ENCODE measurements at regions not wholly inside any gene's neighbourhood (a gene's known extent, or its start where the extent isn't known, plus 50 kb on each side); places are given as distances from the start of the nearest gene placed in this dataset.
"Not testable (repeated sequence)": the region's sequence is repeated elsewhere in the genome, so short reads cannot be mapped to it uniquely, and the experiment has no call there.

DNA sequence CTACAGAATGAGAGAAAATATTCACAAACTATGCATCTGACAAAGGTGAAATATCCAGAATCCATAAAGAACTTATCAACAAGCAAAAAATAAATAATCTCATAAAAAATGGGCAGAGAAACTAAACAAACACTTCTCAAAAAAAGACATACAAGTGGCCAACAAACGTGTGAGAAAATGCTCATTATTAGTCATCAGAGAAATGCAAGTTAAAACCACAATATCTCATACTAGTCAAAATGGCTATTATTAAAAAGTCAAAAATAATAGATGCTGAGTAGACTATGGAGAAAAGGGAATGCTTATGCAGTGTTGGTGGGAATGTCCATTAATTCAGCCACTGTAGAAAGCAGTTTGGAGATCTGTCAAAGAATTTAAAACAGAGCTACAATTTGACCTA, 533.3 kb downstream of the TMA16 start:
- H3K9me3 Mint-ChIP-seq, result peaks cover 18% of the 10 kb centered on the region
- ATAC-seq (no peak), DNase-seq (ENCODE audit: low spot score in 2 of 2) (no peak)
- H3K27ac Mint-ChIP-seq, result no peak overlapping the region
- no peaks in the 10 kb centered on the region for H3K4me1 Mint-ChIP-seq
- H3K4me3 Mint-ChIP-seq, result no peak overlapping the region
- no peaks in the 10 kb centered on the region for H3K36me3 Mint-ChIP-seq

DNA sequence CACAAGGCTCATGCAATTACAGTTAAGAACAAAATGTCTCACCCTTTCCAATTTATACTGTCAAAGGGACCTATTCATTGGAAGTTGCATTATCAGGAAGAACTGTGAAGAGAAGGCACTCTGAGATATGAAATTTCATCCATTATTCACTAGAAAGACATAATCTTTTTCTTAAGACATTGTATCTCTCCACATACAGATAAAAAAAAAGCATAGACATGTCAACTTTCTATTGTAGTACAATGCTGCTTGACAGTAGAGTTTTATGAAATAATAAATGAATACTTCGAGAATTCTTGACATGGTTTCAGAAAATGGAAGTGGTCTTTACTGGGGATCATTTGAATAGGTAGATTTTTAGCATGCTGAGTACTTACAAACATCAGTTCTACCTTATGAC, 545.0 kb downstream of the TMA16 start:
- no peak for DNase-seq (ENCODE audit: low spot score in 2 of 2)
- Mint-ChIP-seq H3K4me1 (no peaks in the 10 kb centered on the region), H3K36me3 (no peaks in the 10 kb centered on the region), H3K9me3 (peaks cover 18% of the 10 kb centered on the region), H3K27ac (no peak overlapping the region), H3K4me3 (no peak overlapping the region)
- ATAC-seq, result no peak

DNA sequence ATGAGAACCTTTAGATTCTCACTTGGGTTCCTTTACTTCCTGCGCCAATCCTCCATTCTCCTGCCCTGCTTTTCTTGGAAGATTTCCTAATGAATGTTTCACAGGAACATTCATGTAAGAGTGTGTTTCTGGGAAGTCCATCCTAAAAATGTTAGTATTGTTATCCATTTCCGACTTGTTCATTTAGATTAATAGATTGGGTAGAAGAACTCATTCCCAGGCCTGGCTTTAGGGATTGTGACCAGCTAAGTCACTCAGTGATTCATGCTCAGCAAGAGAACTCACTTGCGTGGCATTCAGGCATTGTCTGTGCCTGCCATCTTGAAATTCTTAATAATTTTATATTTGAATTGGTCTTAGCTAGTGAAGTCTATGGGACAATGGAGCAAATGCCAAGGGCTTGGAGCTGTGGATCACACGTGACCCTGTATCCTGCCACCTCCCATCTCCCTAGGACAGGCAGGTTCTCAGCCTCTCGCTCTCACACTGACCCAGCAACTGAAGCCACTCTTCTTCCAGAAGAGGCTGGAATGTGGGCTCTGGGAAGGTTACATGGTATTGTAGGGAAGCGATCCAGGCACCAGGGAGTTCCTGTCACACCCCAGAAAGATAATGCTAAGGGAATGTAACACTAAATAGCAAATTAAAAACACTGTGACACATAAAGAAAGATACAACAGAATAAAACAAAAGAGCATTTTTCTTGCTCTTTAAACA, 562.1 kb downstream of the TMA16 start:
- DNase-seq (ENCODE audit: low spot score in 2 of 2), result no peak
- peaks cover 2% of the 10 kb centered on the region for H3K9me3 Mint-ChIP-seq
- no peak overlapping the region for H3K4me3 Mint-ChIP-seq
- H3K4me1 Mint-ChIP-seq, result no peaks in the 10 kb centered on the region
- no peaks in the 10 kb centered on the region for H3K36me3 Mint-ChIP-seq
- no peak overlapping the region for H3K27ac Mint-ChIP-seq
- no peak for ATAC-seq

DNA sequence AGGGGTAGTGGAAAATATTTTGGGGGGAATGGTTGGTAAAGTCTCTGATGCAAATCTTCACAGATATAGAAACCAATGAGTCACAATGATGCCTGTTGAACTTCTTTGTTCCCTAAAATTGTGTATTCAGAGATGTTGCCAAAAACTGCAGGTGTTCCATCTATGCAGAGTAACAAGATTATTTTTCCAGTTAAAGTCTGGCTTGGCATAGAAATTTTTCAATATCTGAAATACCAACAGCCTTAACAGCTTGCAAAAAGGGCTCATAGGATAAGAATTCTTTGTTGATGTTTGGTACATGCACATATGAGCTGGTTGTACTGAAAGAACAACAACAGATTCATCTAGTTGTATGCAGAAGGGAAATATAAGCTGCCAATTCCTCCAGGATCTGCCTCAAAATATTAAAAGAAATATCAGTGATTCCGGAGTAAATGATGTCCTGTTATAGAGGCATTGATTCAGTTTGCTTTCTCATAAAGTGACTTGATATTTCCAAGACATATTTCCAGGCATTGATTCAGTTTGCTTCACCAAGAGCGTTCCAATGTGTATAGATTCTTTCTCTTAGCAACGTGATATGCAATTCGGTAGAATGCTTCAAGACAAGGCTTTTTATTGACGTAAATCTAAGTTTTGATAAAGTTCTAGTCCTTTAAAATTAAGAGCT, 564.4 kb downstream of the TMA16 start:
- Mint-ChIP-seq H3K36me3 (no peaks in the 10 kb centered on the region), H3K4me3 (no peak overlapping the region), H3K4me1 (no peaks in the 10 kb centered on the region), H3K9me3 (peaks cover 10% of the 10 kb centered on the region), H3K27ac (no peak overlapping the region)
- ATAC-seq (no peak), DNase-seq (ENCODE audit: low spot score in 2 of 2) (no peak)

DNA sequence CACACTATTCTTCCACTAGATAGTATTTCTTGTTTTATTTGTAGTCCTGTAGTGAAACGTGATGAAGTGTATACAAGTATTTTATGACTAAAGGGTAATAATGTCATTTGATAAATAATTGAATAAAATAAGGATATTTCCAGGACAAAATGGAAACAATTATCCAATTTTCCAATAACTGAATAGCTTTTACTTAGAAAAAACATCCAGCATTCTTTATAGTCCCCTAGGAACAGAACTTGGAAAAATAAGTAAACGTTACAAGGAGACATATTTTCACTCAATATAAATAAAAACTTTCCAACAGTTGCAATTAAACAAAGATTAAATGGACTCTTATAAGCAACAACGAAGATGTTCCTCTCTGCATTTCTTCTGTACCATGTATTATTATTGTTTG, 566.0 kb downstream of the TMA16 start:
- Mint-ChIP-seq H3K4me1 (no peaks in the 10 kb centered on the region), H3K9me3 (peaks cover 12% of the 10 kb centered on the region), H3K4me3 (no peak overlapping the region), H3K36me3 (no peaks in the 10 kb centered on the region), H3K27ac (no peak overlapping the region)
- ATAC-seq, result no peak
- no peak for DNase-seq (ENCODE audit: low spot score in 2 of 2)

DNA sequence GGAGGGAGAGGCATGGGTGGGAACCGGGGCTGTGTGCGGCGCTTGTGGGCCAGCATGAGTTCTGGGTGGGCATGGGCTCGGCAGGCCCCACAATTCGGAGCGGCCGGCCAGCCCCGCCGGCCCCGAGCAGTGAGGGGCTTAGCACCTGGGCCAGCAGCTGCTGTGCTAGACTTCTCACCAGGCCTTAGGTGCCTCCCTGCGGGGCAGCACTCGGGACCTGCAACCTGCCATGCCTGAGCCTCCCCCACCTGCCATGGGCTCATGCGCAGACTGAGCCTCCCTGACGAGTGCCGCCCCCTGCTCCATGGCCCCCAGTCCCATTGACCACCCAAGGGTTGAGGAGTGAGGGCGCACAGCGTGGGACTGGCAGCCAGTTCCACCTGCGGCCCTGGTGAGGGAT, 573.9 kb downstream of the TMA16 start:
- Mint-ChIP-seq H3K36me3 (no peaks in the 10 kb centered on the region), H3K9me3 (peaks cover 14% of the 10 kb centered on the region), H3K4me3 (no peak overlapping the region), H3K27ac (no peak overlapping the region), H3K4me1 (no peaks in the 10 kb centered on the region)
- DNase-seq (ENCODE audit: low spot score in 2 of 2) (no peak), ATAC-seq (no peak)

DNA sequence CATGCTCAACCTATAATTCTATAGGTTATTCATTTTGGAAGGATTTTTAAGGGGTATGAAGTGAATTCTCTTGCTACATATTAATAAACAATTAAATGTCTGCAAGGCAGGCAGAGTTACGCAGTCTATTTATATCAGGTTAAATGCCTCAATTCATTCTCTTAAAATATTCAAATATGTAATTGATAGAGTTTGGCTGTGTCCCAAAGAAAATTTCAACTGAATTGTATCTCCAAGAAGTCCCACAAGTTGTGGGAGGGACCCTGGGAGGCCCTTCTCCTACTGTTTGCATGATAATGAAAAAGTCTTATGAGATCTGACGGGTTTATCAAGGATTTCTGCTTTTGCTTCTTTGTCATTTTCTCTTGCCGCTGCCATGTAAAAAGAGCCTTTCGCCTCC, 576.1 kb downstream of the TMA16 start:
- ATAC-seq (no peak), DNase-seq (ENCODE audit: low spot score in 2 of 2) (no peak)
- H3K36me3 Mint-ChIP-seq, result no peaks in the 10 kb centered on the region
- no peak overlapping the region for H3K27ac Mint-ChIP-seq
- H3K9me3 Mint-ChIP-seq, result peaks cover 10% of the 10 kb centered on the region
- H3K4me1 Mint-ChIP-seq, result no peaks in the 10 kb centered on the region
- H3K4me3 Mint-ChIP-seq, result no peak overlapping the region

DNA sequence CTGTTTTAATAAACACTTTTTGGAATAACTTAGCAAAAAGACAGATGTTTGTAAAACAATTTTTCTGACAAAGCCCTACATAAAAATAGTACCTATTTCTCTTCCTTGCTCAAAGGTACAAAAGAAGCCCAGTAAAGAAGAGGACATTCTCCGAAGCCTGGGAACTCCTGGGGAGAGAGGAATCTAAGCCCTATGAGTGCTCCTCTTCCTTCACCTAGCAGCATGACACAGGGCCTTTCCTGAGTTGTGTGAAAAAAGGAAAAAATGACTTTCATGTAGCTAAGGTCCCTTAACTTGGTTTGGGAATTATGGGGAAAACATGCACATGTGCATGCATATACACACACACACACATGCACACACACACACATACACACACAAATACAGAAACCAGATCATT, 586.9 kb downstream of the TMA16 start:
- ATAC-seq, result no peak
- peaks cover 4% of the 10 kb centered on the region for H3K9me3 Mint-ChIP-seq
- DNase-seq (ENCODE audit: low spot score in 2 of 2), result no peak
- no peak overlapping the region for H3K27ac Mint-ChIP-seq
- H3K4me1 Mint-ChIP-seq, result no peaks in the 10 kb centered on the region
- H3K36me3 Mint-ChIP-seq, result no peaks in the 10 kb centered on the region
- no peak overlapping the region for H3K4me3 Mint-ChIP-seq

DNA sequence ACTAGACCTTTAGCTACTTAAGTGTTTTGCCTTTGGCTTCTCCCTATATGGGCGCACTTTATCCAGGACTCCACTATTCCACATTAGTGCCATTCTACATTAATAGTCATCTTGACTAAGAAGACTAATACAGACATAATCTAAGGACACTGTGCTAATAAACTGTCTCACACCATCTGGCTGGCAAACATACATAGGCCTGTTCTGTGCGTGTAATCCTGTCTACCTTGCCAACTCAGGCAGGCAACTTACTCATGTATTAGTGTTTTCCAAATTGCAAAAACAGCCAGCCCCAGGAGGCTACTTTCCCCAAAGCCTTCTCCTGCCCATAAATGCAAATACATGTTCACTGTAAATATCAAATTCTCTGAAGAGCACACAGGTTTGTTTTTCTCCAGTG, 587.3 kb downstream of the TMA16 start:
- ATAC-seq (no peak), DNase-seq (ENCODE audit: low spot score in 2 of 2) (no peak)
- Mint-ChIP-seq H3K4me3 (no peak overlapping the region), H3K36me3 (no peaks in the 10 kb centered on the region), H3K4me1 (no peaks in the 10 kb centered on the region), H3K9me3 (peaks cover 4% of the 10 kb centered on the region), H3K27ac (no peak overlapping the region)

DNA sequence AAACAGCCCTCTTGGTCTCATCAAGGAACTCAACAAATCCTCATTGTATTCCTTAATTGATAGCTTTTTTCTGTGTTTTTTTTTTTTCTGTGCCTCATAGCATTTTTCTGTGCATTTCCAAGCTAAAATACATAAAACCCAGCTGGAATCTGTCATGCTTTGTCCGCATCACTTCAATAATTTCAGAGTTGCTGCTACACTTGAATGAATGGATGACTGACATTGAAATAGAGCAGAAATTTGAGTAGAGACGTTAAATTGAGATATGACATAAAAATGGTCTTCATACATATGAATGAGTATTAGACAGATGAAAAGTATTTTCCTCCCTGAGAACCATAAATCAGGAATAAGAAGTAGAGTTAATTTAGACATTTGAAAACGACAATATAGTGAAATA, 593.2 kb downstream of the TMA16 start:
- H3K9me3 Mint-ChIP-seq, result peaks cover 2% of the 10 kb centered on the region
- no peak overlapping the region for H3K4me3 Mint-ChIP-seq
- no peaks in the 10 kb centered on the region for H3K36me3 Mint-ChIP-seq
- H3K4me1 Mint-ChIP-seq, result no peaks in the 10 kb centered on the region
- no peak overlapping the region for H3K27ac Mint-ChIP-seq
- no peak for DNase-seq (ENCODE audit: low spot score in 2 of 2)
- ATAC-seq, result no peak

DNA sequence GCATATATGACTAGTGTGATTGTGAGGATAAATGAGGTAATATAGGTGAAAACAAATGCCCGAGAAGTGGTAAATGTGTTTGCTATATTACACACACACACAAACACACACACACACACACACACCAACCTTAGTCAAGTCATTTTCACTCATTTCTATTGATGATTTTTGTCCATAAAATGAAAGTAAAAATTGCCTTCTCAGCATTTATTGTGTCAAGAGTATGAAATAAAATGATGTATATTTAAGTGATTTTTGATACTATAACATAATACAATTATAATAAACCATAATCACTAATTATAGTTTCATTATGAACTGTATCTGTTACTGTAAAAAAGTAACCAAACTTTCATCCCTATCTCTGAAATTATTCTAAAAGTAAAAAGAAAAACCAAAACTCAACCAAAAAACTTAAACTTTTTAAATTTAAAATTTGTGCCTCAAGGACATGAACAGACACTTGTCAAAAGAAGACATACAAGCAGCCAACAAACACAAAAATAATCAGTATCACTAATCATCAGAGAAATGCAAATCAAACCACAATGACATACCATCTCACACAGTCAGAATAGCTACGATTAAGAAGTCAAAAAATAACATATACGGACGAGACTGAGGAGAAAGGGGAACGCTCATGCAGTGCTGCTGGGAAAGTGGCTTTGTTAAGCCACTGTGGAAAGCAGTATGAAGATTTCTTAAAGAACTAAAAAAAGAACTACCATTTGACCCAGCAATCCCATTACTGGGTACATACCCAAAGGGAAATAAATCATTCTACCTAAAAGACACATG, 601.0 kb downstream of the TMA16 start:
- Mint-ChIP-seq H3K27ac (no peak overlapping the region), H3K36me3 (no peaks in the 10 kb centered on the region), H3K4me3 (no peak overlapping the region), H3K4me1 (no peaks in the 10 kb centered on the region), H3K9me3 (peaks cover 5% of the 10 kb centered on the region)
- no peak for DNase-seq (ENCODE audit: low spot score in 2 of 2)
- ATAC-seq, result no peak

DNA sequence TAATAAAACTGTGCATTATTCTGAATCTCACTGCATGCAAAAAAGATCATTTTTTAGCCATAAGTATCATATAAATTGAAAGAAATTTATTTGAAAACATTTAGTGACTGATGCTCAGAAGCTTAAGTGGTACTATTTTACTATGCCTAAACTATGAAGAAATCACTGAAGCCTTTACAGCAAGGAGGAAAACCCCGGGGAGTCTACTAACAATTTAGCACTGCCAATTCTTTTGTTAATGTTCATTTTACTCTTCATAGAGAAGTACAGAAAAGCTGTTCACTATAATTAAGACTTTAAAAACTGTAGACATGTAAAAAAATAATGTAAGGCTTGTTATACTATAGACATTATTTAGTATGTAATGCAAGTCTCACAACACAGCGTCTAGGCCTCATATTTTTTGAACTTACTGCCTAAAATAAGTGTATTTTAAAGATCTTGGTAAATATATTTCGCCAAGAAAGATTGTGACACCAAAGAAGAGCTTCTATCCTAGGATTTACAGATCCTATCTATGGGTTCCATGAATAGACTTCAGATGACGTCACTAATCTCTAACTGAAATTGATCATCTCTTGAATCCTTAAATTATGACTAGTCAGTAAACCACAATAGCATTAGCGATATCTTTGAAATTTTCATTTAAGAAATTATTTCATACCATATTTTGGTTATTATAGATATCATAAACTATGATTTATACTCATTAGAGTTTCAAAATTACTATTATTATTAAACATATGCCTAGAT, 602.5 kb downstream of the TMA16 start:
- peaks cover 3% of the 10 kb centered on the region for H3K9me3 Mint-ChIP-seq
- no peaks in the 10 kb centered on the region for H3K4me1 Mint-ChIP-seq
- H3K27ac Mint-ChIP-seq, result no peak overlapping the region
- no peaks in the 10 kb centered on the region for H3K36me3 Mint-ChIP-seq
- no peak for ATAC-seq
- DNase-seq (ENCODE audit: low spot score in 2 of 2), result no peak
- no peak overlapping the region for H3K4me3 Mint-ChIP-seq

DNA sequence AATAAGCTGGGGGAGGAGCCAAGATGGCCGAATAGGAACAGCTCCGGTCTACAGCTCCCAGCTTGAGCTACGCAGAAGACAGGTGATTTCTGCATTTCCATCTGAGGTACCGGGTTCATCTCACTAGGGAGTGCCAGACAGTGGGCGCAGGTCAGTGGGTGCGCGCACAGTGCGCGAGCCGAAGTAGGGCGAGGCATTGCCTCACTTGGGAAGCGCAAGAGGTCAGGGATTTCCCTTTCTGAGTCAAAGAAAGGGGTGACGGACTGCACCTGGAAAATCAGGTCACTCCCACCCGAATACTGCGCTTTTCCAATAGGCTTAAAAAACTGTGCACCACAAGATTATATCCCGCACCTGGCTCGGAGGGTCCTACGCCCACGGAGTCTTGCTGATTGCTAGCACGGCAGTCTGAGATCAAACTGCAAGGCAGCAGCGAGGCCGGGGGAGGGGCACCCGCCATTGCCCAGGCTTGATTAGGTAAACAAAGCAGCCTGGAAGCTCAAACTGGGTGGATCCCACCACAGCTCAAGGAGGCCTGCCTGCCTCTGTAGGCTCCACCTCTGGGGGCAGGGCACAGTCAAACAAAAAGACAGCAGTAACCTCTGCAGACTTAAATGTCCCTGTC, 606.4 kb downstream of the TMA16 start:
- H3K27ac Mint-ChIP-seq; H3K4me1 Mint-ChIP-seq; H3K4me3 Mint-ChIP-seq; DNase-seq (ENCODE audit: low spot score in 2 of 2); H3K36me3 Mint-ChIP-seq; ATAC-seq; H3K9me3 Mint-ChIP-seq: not testable (repeated sequence)

DNA sequence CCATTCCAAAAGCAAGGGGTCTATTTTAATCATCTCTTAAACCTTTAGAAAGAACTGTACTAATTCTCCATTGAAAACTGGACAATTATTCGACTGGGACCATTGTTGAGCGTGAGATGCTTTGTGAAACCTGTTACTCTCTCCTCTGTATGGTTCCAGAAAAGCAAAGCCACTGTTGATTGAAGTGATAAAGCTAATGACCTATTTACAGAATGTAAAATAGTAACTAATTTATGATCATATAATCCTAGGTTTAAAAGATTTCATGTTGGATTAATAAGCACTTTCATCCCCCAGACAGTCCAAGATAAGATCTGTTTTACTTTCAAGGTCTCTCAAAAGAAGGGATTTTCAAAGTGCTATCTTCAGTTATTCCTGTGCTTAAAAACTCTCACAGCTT, 614.5 kb downstream of the TMA16 start:
- DNase-seq (ENCODE audit: low spot score in 2 of 2), result no peak
- peaks cover 3% of the 10 kb centered on the region for H3K9me3 Mint-ChIP-seq
- H3K4me1 Mint-ChIP-seq, result no peaks in the 10 kb centered on the region
- H3K4me3 Mint-ChIP-seq, result no peak overlapping the region
- H3K36me3 Mint-ChIP-seq, result no peaks in the 10 kb centered on the region
- no peak overlapping the region for H3K27ac Mint-ChIP-seq
- ATAC-seq, result no peak

DNA sequence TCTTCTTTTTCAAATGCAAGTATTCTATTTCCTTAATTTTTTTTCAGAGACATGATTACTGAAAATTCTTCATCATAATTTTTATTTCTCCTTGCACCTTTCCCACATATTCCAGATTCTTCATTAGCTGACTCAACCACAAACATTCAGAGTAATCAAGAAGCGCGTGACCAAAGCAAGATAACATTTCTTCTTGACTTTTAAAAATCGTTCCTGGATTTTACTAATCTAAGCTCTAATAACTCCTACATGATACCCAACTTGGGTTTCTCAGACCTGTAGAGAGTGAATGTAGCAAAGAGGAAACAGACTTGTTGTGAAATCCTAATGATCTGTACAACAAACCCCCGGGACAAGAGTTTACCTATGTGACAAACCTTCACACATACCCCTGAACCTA, 615.0 kb downstream of the TMA16 start:
- H3K27ac Mint-ChIP-seq, result no peak overlapping the region
- H3K36me3 Mint-ChIP-seq, result no peaks in the 10 kb centered on the region
- no peak for ATAC-seq

More for the DNA sequence above, 615.0 kb downstream of the TMA16 start:
- H3K4me1 Mint-ChIP-seq, result no peaks in the 10 kb centered on the region
- no peak overlapping the region for H3K4me3 Mint-ChIP-seq
- DNase-seq (ENCODE audit: low spot score in 2 of 2), result no peak
- H3K9me3 Mint-ChIP-seq, result peaks cover 3% of the 10 kb centered on the region

Data from stimulated activated effector memory CD8-positive, alpha-beta T cell treated with anti-CD3 and anti-CD28 coated beads, Interleukin-12 subunit alpha, Interleukin-12 subunit beta, amount 100 ng/mL, for 72 hours (primary cell).